ENCODE measurements at regions not wholly inside any gene's neighbourhood (a gene's known extent, or its start where the extent isn't known, plus 50 kb on each side); places are given as distances from the start of the nearest gene placed in this dataset.
"Not testable (repeated sequence)": the region's sequence is repeated elsewhere in the genome, so short reads cannot be mapped to it uniquely, and the experiment has no call there.

GRCh38 chr2:184993746-184994145 is 395.4 kb downstream of the ZNF804A start:
- DNase-seq (ENCODE audit: low spot score) = no peak

- no peak for DNase-seq (ENCODE audit: low spot score)
These were observed 408.2 kb downstream of the ZNF804A start for GRCh38 chr2:185006481-185006880.

- DNase-seq (ENCODE audit: low spot score) = no peak
These were observed 414.3 kb downstream of the ZNF804A start for GRCh38 chr2:185012643-185013042.

GRCh38 chr2:185014076-185014475 is 415.7 kb downstream of the ZNF804A start:
- DNase-seq (ENCODE audit: low spot score) = no peak

- DNase-seq (ENCODE audit: low spot score) = not testable (repeated sequence)
These were observed 427.6 kb downstream of the ZNF804A start for GRCh38 chr2:185025891-185026290.

- DNase-seq (ENCODE audit: low spot score) = no peak
These were observed 437.6 kb downstream of the ZNF804A start for GRCh38 chr2:185035906-185036305.

- DNase-seq (ENCODE audit: low spot score) = no peak
These were observed 446.1 kb downstream of the ZNF804A start for GRCh38 chr2:185044323-185044874.

- DNase-seq (ENCODE audit: low spot score) = no peak
These were observed 452.5 kb downstream of the ZNF804A start for GRCh38 chr2:185050804-185051203.

- DNase-seq (ENCODE audit: low spot score) = no peak
These were observed 465.4 kb downstream of the ZNF804A start for GRCh38 chr2:185063761-185064160.

- no peak for DNase-seq (ENCODE audit: low spot score)
These were observed 467.8 kb downstream of the ZNF804A start for GRCh38 chr2:185066128-185066527.

- DNase-seq (ENCODE audit: low spot score) = no peak
These were observed 470.8 kb downstream of the ZNF804A start for GRCh38 chr2:185069107-185069506.

GRCh38 chr2:185074156-185074555 is 475.8 kb downstream of the ZNF804A start:
- no peak for DNase-seq (ENCODE audit: low spot score)

- DNase-seq (ENCODE audit: low spot score) = no peak
These were observed 484.4 kb downstream of the ZNF804A start for GRCh38 chr2:185082749-185083148.

GRCh38 chr2:185108588-185108987 is 510.3 kb downstream of the ZNF804A start:
- DNase-seq (ENCODE audit: low spot score) = no peak

GRCh38 chr2:185127412-185127811 is 529.1 kb downstream of the ZNF804A start:
- DNase-seq (ENCODE audit: low spot score) = no peak

- no peak for DNase-seq (ENCODE audit: low spot score)
These were observed 530.0 kb downstream of the ZNF804A start for GRCh38 chr2:185128346-185128745.

GRCh38 chr2:185128996-185129395 is 530.7 kb downstream of the ZNF804A start:
- no peak for DNase-seq (ENCODE audit: low spot score)

GRCh38 chr2:185130685-185131084 is 532.4 kb downstream of the ZNF804A start:
- DNase-seq (ENCODE audit: low spot score) = no peak

- no peak for DNase-seq (ENCODE audit: low spot score)
These were observed 534.2 kb downstream of the ZNF804A start for GRCh38 chr2:185132501-185133041.

- DNase-seq (ENCODE audit: low spot score) = no peak
These were observed 539.4 kb downstream of the ZNF804A start for GRCh38 chr2:185137700-185138099.

GRCh38 chr2:185142677-185143076 is 544.3 kb downstream of the ZNF804A start:
- no peak for DNase-seq (ENCODE audit: low spot score)

- DNase-seq (ENCODE audit: low spot score) = no peak
These were observed 546.0 kb downstream of the ZNF804A start for GRCh38 chr2:185144159-185144919.
